GM18951 (cell line): ENCODE measurements at regions not wholly inside any gene's neighbourhood (a gene's known extent, or its start where the extent isn't known, plus 50 kb on each side); places are given as distances from the start of the nearest gene placed in this dataset.

Source experiments
- POLR2A ChIP-seq: IDR thresholded peaks from 4 replicates; pipeline ENCODE4 v1.6.1; 2011; ENCODE audit warnings: mild to moderate bottlenecking; ENCODE audit not compliant: insufficient read length, insufficient read depth; ENCODE audit errors: extremely low read depth
- in situ Hi-C: fragments of 300-500 bp; cut with MboI; formaldehyde crosslinking; loops from one replicate; pipeline ENCODE4 v1.12.0; 2022; ENCODE audit warnings: low sequenced_read_pairs, mixed read lengths, inconsistent platforms; ENCODE audit not compliant: unreplicated experiment

DNA sequence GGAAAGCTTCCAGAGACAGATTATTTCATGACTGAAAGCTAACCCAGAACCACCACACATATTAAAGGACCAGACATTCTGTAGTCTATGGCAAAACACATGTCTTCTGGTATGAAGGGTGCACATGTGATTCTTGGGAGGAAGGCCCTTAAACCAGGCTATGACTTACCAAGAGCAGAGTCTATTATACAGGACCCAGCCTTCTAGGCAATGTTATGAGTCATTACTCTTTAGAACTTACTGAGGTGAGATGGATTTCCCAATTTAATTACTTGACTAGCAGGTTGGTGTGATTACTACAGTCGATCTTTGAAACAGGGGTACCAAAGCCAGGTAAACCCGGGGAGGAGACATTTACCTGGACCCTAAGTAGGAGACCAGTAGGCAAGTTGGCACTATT, 350.8 kb downstream of the TRIB2 start:
- no peak for TF ChIP-seq POLR2A
- in situ Hi-C loops = no loop called here

DNA sequence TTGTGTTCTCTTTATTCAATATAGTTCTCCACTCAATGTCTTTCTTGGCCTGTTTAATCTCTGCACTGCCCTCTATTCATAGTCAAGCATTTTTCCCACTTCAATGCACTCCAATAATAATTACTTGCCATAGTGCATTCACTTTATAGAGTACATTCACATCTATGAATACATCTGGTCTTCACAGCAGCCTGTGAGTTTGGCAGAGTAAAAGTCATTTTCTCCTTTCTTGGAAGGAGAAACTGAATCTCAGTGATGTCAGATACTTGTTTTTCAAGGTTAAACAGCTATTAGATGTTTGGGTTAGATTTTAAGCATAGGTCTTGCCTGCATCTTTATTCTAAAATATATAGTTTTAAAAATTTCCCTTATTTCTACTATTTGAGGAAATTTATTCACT, 373.2 kb downstream of the TRIB2 start:
- in situ Hi-C loops = no loop called here
- TF ChIP-seq POLR2A = no peak

DNA sequence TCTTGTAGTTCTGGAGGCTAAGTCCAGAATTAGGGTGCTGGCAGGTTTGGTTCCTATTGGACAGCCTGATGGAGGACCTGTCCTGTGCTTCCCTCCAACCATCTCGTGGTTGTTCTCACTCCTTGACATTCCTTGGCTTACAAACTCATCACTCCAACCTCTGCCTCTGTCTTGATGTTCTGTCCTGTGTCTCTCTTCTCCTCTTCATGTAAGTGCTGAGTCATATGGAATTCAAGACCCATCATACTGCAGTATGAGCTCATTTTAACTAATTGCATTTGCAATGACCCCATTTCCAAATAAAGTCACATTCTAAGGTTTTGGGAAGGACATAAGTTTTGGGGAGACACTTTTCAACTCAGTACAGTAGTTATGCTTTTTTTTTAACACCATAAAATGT, 374.7 kb downstream of the TRIB2 start:
- in situ Hi-C loops = no loop called here
- TF ChIP-seq POLR2A = no peak

DNA sequence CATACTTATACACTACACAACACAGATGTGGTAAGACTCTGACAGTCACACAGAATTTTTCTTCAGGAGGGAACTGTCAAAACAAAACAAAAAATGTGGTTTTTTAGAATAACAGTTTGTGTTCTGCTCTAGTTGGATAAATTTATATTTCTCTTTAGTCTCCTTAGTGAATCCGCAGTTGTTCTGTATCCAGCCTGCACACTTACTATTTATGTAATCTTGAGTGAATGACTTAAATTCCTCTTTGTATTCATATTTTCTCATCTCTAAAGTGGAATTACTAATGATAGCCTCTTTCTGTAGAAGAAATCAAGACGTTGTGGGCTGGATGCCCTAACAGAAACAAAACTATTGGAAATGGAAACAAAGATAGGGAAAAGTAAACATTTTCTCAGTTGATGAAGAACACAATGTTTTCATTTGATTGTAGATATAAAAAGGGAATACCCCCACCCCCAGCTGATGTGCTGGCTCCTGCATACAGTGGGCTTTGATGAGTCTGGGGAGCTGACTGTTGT, 375.2 kb downstream of the TRIB2 start:
- TF ChIP-seq POLR2A = no peak
- in situ Hi-C loops = no loop called here

DNA sequence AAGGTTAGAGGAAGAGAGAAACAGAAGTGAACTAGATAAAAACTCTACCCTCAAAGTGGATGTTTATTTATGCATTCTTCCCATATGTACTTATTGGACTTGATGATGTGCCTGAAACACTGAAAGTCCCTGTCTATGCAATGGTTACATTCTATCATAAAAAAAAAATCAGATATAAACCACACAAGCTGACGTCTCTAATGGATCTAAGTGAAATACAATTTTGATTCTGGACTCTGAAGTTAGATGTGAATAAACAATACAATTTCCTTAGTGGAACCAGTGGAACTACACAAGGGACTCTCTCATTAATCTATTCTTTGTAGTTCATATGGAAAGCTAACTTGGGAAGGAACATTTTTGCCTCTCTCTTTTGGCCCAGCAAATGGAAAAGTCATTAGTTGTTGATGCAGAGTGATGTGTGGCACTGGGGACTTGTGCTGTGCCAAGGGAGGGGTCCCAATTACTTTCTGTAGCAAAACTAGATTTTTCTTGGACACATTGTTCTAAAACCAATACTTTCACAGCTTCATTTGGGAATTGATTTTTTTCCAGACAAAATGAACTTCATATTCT, 376.8 kb downstream of the TRIB2 start:
- in situ Hi-C loops = no loop called here
- TF ChIP-seq POLR2A = no peak

DNA sequence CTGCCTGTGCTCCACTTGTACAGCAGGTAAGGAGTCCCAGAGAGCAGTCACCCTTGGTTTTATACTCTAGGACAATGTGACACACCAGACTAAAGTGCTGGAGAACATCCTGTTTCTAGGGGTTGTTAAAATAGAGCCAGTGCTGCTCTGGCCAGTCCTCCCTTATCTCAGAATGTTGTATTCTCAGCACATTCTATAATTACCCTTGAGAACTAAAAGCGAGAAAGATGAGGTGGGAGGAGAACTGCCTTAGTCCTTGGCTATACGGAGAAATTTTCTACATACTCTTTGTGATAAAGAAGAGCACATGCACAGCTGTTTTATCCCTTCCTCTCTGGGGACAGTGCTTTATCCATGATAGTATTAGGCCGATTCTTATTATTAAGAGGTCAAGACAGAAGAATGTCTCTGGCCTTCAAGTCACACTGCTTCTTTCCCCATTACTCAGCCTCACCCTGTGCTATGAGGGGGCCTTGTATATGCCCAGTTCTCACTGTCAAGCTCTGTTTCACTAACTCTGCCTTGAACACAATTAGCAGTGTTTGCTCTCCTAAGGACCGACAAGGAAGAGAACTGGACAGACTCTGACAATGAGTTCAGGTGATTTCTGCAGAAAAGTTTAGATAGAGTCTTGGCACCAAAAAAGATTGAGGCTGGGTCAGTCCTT, 385.8 kb downstream of the TRIB2 start:
- in situ Hi-C loops = no loop called here
- no peak for TF ChIP-seq POLR2A

DNA sequence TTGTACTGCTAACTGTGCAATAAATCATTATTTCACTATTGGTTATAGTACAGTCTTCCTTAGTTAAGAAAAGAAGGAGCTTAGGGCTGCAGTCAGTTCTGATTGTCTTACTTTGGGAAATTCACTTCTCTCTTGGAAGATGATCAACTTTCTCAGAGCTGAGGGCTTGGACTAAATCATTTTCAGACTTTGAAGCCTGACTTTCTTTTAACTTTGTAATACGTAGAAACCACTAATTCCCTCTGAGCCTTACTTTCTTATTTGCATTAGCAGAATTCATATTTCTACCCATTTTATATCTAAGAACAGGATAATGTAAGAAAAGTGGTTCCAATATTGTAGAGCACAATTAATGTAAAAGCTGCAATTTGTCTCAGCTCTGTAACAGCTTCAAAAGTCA, 386.4 kb downstream of the TRIB2 start:
- in situ Hi-C loops = no loop called here

DNA sequence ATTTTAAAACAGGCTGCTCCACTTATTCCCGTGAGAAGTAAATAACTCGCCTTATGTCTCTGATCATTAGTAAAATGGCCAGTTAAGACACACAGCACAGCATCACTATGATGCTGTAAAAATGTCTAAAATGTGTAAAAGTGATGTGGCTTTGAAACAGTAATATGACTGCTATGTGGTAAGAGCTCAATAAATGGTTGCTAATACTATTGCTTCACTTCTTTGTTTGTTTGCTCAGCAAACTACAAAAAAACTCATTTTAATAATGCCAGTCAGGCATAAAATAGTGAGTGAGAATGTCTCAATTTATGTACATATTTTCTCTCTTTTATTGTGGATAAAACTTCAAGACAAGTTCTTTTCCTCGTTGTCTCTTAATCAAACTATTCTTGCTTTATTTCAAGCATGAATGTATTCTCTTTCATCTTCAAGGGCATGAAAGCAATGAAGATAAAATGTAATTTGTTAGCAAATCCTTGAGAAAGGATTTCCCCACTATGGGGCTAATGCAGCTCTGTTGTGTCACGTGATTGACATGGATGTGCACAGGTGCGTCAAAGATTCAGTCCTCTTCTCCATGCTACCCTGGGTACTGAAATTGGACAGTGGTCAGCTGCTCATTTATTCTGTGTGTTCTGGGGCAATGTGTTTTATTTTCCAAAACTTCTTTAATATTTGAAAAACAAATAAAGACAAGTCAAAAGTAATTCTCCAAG, 387.2 kb downstream of the TRIB2 start:
- in situ Hi-C loops = no loop called here
- no peak for TF ChIP-seq POLR2A

More for the DNA sequence above, 386.4 kb downstream of the TRIB2 start:
- no peak for TF ChIP-seq POLR2A

DNA sequence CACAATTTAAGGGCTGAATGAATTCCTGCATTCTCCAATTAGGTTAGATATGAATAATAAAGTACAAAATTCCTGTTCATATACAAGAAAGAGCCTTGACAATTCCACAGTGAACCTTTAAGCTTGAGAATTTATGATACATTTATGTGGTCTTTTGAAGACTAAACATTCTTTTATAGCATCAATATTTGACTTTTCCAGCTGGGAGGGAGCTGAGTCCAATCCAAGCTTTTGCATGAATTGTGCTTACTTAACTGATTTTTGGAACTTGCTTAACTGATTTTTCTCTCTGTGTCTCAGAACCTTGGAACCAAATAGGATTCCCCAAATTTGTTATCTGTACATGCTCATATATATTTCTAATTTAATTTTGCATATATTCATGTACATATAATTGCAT, 388.0 kb downstream of the TRIB2 start:
- in situ Hi-C loops = no loop called here
- TF ChIP-seq POLR2A = no peak

DNA sequence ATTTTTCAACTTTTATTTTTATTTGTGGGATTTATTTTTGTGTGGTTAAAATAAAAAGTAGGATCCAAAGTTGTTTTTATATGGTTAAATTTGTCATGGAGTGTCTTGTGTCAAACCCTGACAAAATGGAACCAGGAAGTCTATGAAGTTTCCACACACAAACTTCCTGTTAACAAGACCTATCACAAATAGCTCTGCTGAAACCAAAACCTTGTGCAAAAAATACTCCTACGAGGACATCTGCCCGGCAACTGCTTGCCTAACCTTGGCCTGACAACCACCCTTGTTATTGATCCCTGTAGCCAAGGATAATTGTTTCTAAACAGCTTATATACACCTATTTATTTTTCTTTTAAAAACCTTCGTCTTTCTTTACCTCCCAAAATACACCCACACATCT, 389.6 kb downstream of the TRIB2 start:
- in situ Hi-C loops = no loop called here
- TF ChIP-seq POLR2A = no peak

DNA sequence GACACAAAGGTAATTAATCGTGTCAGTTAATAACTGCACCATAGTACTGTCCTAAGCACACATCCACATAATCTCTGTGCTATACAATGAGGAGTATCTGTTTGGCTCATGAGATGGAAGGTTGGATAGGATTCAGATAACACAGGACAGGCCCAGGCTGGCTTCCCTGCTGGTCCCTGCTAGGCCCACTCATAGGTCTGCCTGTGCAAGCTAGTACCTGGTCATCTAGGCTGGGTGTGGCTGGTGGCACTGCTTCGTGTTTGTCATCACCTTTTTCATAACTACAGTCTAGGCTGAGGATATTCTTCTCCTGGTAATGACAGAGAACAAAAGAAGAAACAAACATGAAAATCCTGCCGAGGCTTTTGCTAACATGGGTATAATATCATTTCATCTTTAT, 392.8 kb downstream of the TRIB2 start:
- in situ Hi-C loops = no loop called here
- no peak for TF ChIP-seq POLR2A

DNA sequence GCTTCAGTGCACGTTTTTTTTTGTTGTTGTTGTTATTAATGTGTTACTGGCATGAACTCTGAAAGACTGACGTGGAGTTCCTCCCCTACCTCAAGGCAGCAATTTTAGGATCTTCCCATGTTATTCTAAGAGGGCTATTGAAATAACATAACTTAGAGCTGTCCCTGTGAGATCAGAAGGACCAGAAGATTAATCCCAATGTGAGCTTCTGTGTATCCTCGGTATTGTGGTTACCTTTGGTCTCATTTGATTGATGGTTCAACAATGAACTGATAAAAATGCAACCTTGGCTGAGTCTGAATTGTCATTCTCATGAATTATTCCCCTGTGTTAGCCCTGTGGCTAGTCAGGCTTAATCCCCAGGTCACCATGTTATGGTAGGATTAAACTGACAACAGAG, 394.1 kb downstream of the TRIB2 start:
- in situ Hi-C loops = no loop called here
- TF ChIP-seq POLR2A = no peak

DNA sequence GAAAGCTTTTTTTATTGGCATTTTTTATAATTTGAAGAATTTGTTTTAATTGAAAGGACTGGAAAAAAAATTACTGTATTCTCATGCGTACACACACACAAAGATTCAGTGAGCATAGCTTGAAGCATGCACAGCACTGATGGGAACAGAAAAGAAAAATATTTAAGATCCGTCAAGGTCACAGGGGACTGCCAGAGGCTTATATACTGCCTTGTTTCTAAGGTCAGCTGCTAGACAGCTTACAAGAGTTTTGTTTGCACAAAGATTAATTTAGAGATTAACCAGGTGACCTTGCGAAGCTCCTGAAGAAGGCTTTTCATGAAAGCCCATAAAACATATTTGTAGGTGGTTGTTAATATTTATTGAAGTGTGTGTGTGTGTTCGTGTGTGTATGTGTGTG, 396.3 kb downstream of the TRIB2 start:
- no peak for TF ChIP-seq POLR2A
- in situ Hi-C loops = no loop called here

DNA sequence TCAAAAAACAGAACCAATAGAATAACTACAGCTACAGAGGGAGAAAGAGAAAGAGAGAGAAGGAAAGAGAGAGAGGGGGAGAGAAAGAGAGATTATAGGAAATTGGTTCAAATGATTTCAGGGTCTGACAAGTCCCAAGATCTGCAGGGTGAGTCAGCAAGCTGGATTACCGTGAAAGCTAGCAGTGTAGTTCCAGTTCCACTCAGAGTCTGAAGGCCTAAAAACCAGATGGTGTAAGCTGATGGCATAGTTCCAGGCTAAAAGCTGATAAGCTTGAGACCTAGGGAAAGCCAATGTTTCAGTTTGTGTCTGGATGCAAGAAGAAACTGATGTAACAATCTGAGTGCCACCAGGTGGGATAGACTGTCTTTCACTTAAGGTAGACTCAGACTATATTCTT, 397.7 kb downstream of the TRIB2 start:
- in situ Hi-C loops = no loop called here
- TF ChIP-seq POLR2A = no peak
